GM23338 (cell line): ENCODE measurements at regions not wholly inside any gene's neighbourhood (a gene's known extent, or its start where the extent isn't known, plus 50 kb on each side); places are given as distances from the start of the nearest gene placed in this dataset.

ENCODE experiments used
- ATAC-seq: fragments of 200-7000 bp; cut with Tn5 transposase; 3 replicates; pipeline ENCODE4 v1.9.1; 2020
- DNase-seq: peaks from one replicate; pipeline ENCODE4 v3.0.0-alpha.2; 2015; ENCODE audit warnings: low spot score
- H2AFZ ChIP-seq: fragments of 200-600 bp; sonication (generic); 2 replicates; pipeline ENCODE4 v1.8.0; 2016; ENCODE audit warnings: antibody characterized with exemption, mild to moderate bottlenecking, moderate library complexity
- H3F3A ChIP-seq: fragments of 200-600 bp; sonication (generic); replicated peaks from 2 replicates; pipeline ENCODE4 v1.8.0; 2017; ENCODE audit warnings: antibody characterized with exemption, mixed run types, low read depth
- H3K27ac ChIP-seq: fragments of 200-600 bp; sonication (generic); 2 replicates; pipeline ENCODE4 v1.6.1; 2016; ENCODE audit warnings: low read depth
- H3K27me3 ChIP-seq: fragments of 200-600 bp; sonication (generic); 2 replicates; pipeline ENCODE4 v1.8.0; 2016; ENCODE audit warnings: mild to moderate bottlenecking, mixed run types, moderate library complexity; ENCODE audit not compliant: insufficient read depth
- H3K36me3 ChIP-seq: fragments of 200-600 bp; sonication (generic); 2 replicates; pipeline ENCODE4 v1.8.0; 2016; ENCODE audit warnings: mild to moderate bottlenecking; ENCODE audit not compliant: insufficient read depth
- H3K4me1 ChIP-seq: fragments of 200-600 bp; sonication (generic); 2 replicates; pipeline ENCODE4 v1.8.0; 2016; ENCODE audit warnings: mild to moderate bottlenecking, moderate library complexity; ENCODE audit not compliant: insufficient read depth
- H3K4me2 ChIP-seq: fragments of 200-600 bp; sonication (generic); 2 replicates; pipeline ENCODE4 v1.7.1; 2017; ENCODE audit warnings: mixed run types
- H3K4me3 ChIP-seq: fragments of 200-600 bp; sonication (generic); 2 replicates; pipeline ENCODE4 v1.6.1; 2016; ENCODE audit warnings: mixed run types
- H3K79me2 ChIP-seq: fragments of 200-600 bp; sonication (generic); replicated peaks from 2 replicates; pipeline ENCODE4 v1.8.0; 2017; ENCODE audit warnings: mild to moderate bottlenecking; ENCODE audit not compliant: insufficient read depth
- H3K9me2 ChIP-seq: fragments of 200-600 bp; sonication (generic); 2 replicates; pipeline ENCODE4 v1.8.0; 2017; ENCODE audit not compliant: insufficient read depth
- H4K20me1 ChIP-seq: fragments of 200-600 bp; sonication (generic); replicated peaks from 2 replicates; pipeline ENCODE4 v1.8.0; 2017; ENCODE audit warnings: mild to moderate bottlenecking; ENCODE audit not compliant: insufficient read depth
- H3K27ac Mint-ChIP-seq: 2 replicates; pipeline ENCODE4 v1.8.0; 2020; ENCODE audit warnings: inconsistent platforms, mild to moderate bottlenecking, moderate library complexity, mixed read lengths
- H3K27me3 Mint-ChIP-seq: 3 replicates; pipeline ENCODE4 v1.8.0; 2022; ENCODE audit warnings: low read depth, mild to moderate bottlenecking, moderate library complexity, mixed read lengths, inconsistent platforms; ENCODE audit not compliant: insufficient read depth, poor library complexity
- H3K36me3 Mint-ChIP-seq: 3 replicates; pipeline ENCODE4 v1.8.0; 2021; ENCODE audit warnings: low read depth, mild to moderate bottlenecking, inconsistent platforms, moderate library complexity, mixed read lengths
- H3K4me1 Mint-ChIP-seq: 3 replicates; pipeline ENCODE4 v1.8.0; 2020; ENCODE audit warnings: mild to moderate bottlenecking, inconsistent platforms, mixed read lengths
- H3K4me3 Mint-ChIP-seq: 3 replicates; pipeline ENCODE4 v1.8.0; 2021; ENCODE audit warnings: moderate library complexity, mild to moderate bottlenecking, inconsistent platforms, mixed read lengths
- H3K9me3 Mint-ChIP-seq: 3 replicates; pipeline ENCODE4 v1.8.0; 2020; ENCODE audit warnings: moderate library complexity, mild to moderate bottlenecking, inconsistent platforms, mixed read lengths
- CREB1 ChIP-seq: fragments of 250-450 bp; sonication (Bioruptor Pico); IDR thresholded peaks from 2 replicates; pipeline ENCODE4 v1.5.0; 2020; ENCODE audit warnings: low read depth, mild to moderate bottlenecking, moderate library complexity
- CTCF ChIP-seq, 2 experiments: fragments of 200-600 bp in 1 of 2; sonication (generic) in 1 of 2; conservative IDR thresholded peaks; 2 replicates each; pipeline versions ENCODE4 v1.5.1 to v1.6.1; 2016 to 2017; ENCODE audit warnings: antibody characterized with exemption in 2 of 2, low read depth in 2 of 2, mild to moderate bottlenecking in 2 of 2, moderate library complexity in 1 of 2
- ETS1 ChIP-seq: IDR thresholded peaks from 2 replicates; pipeline ENCODE4 v1.6.1; 2016; ENCODE audit warnings: antibody characterized with exemption
- EZH2 ChIP-seq: fragments of 200-600 bp; sonication (generic); IDR thresholded peaks from one replicate; pipeline ENCODE4 v1.8.0; 2017; ENCODE audit warnings: antibody characterized with exemption, mild to moderate bottlenecking, low read depth; ENCODE audit not compliant: unreplicated experiment
- EZH2phosphoT487 ChIP-seq: fragments of 200-600 bp; sonication (generic); IDR thresholded peaks from one replicate; pipeline ENCODE4 v1.8.1; 2018; ENCODE audit warnings: antibody characterized with exemption; ENCODE audit not compliant: unreplicated experiment
- JUNB ChIP-seq: IDR thresholded peaks from one replicate; pipeline ENCODE4 v1.6.1; 2016; ENCODE audit warnings: antibody characterized with exemption; ENCODE audit not compliant: unreplicated experiment
- REST ChIP-seq: IDR thresholded peaks from one replicate; pipeline ENCODE4 v1.6.1; 2018; ENCODE audit warnings: antibody characterized with exemption; ENCODE audit not compliant: unreplicated experiment
- STAT1 ChIP-seq: IDR thresholded peaks from one replicate; pipeline ENCODE4 v1.6.1; 2016; ENCODE audit warnings: antibody characterized with exemption; ENCODE audit not compliant: unreplicated experiment
- ZNF114 ChIP-seq: fragments of 250-450 bp; sonication (Bioruptor Pico); IDR thresholded peaks from 2 replicates; pipeline ENCODE4 v1.5.0; 2020; ENCODE audit warnings: mild to moderate bottlenecking, moderate library complexity
- ZNF462 ChIP-seq: fragments of 250-450 bp; sonication (Bioruptor Pico); IDR thresholded peaks from 2 replicates; pipeline ENCODE4 v1.5.0; 2020; ENCODE audit warnings: mild to moderate bottlenecking, moderate library complexity

GRCh38 chr2:74045454-74045853 is 60.7 kb downstream of the TET3 start (continued):
- TF ChIP-seq ZNF462 (no peak), JUNB (no peak)

GRCh38 chr2:74046441-74046840 is 61.7 kb downstream of the TET3 start:
- Histone ChIP-seq H3K9me2 (no peaks in the 10 kb centered on the region), H3K4me3 (no peak overlapping the region), H3K27ac (no peak overlapping the region), H3K4me1 (peaks cover 13% of the 10 kb centered on the region), H3K79me2 (peaks cover 39% of the 10 kb centered on the region), H2AFZ (no peak overlapping the region), H3K4me2 (no peak overlapping the region), H3K27me3 (no peaks in the 10 kb centered on the region), H4K20me1 (peaks cover 22% of the 10 kb centered on the region), H3F3A (no peaks in the 10 kb centered on the region), H3K36me3 (no peaks in the 10 kb centered on the region)
- Mint-ChIP-seq H3K27me3 (peaks cover 6% of the 10 kb centered on the region), H3K36me3 (peaks cover 9% of the 10 kb centered on the region), H3K4me1 (peaks cover 26% of the 10 kb centered on the region), H3K4me3 (no peak overlapping the region), H3K27ac (no peak overlapping the region), H3K9me3 (no peaks in the 10 kb centered on the region)
- TF ChIP-seq CTCF (conservative IDR thresholded peaks at IDR 0.05; ENCODE audit: low read depth in 2 of 2) (no peak), STAT1 (no peak), EZH2 (no peak), ZNF114 (CRISPR knock-in tag) (no peak), EZH2phosphoT487 (no peak), REST (no peak), ETS1 (no peak), CREB1 (no peak)
- DNase-seq (no peak), ATAC-seq (no peak)
